Right cardiac atrium (tissue), 5 donors: ENCODE measurements at regions not wholly inside any gene's neighbourhood (a gene's known extent, or its start where the extent isn't known, plus 50 kb on each side); places are given as distances from the start of the nearest gene placed in this dataset.
"Not testable (repeated sequence)": the region's sequence is repeated elsewhere in the genome, so short reads cannot be mapped to it uniquely, and the experiment has no call there.

Source experiments
- ATAC-seq, 2 donors: fragments of 200-7000 bp; cut with Tn5 transposase; one replicate each; pipeline versions ENCODE4 v1.8.0 to v1.9.1; 2020; ENCODE audit warnings: moderate library complexity in 2 of 2, mild to moderate bottlenecking in 1 of 2
- DNase-seq, 3 donors: peaks; one replicate each; pipeline ENCODE4 v3.0.0-alpha.2; 2020
- H3K27ac ChIP-seq: one replicate; pipeline ENCODE4 v1.5.1; 2013; ENCODE audit warnings: mild to moderate bottlenecking, low read length, control low read depth, moderate library complexity
- H3K27me3 ChIP-seq: one replicate; pipeline ENCODE4 v1.6.1; 2013; ENCODE audit not compliant: control insufficient read depth, insufficient read depth
- H3K4me1 ChIP-seq: one replicate; pipeline ENCODE4 v1.6.1; 2013; ENCODE audit warnings: low read length; ENCODE audit not compliant: control insufficient read depth, insufficient read depth
- H3K4me3 ChIP-seq: one replicate; pipeline ENCODE4 v1.5.1; 2013; ENCODE audit warnings: low read length, control low read depth
- H3K9me3 ChIP-seq: one replicate; pipeline ENCODE4 v1.6.1; 2013; ENCODE audit warnings: low read length; ENCODE audit not compliant: control insufficient read depth
- WGBS: extraction: QIAGEN DNeasy Blood & Tissue Kit; methylation state at CpG from one replicate; pipeline ENCODE4 v1.1.7; 2013; 5-methylcytosine and 5-hydroxymethylcytosine counted together
- intact Hi-C, 4 donors: fragments of 100-400 bp; cut with DNase I; formaldehyde crosslinking; loops; one replicate each; pipeline versions ENCODE4 v1.11.0 to v1.14.0; 2022 to 2023
- donor health status: healthy with polysubstance abuse.
- donor health status: DM: no; HTN: yes; CAD: no.
- donor health status: DM: no; HTN: no; CAD: no.
- donor health status: DM: no; HTN: yes; CAD: no; lungs with severe emphysema.
- donor health status: DM: yes; HTN: yes; CAD: no.

- intact Hi-C loops, H3K9me3 ChIP-seq, H3K4me1 ChIP-seq, H3K27ac ChIP-seq, DNase-seq, H3K27me3 ChIP-seq, H3K4me3 ChIP-seq, ATAC-seq: not testable (repeated sequence)
- 23% methylated on average over 2 of the region's 2 CpGs for whole genome bisulfite sequencing
Measured at GRCh38 chr6:57986584-57986983, 669.2 kb downstream of the PRIM2 start.

GRCh38 chr6:57989520-57990080, 672.2 kb downstream of the PRIM2 start:
- 46% methylated on average over 2 of the region's 2 CpGs for WGBS
- DNase-seq, H3K9me3 ChIP-seq, ATAC-seq, H3K27me3 ChIP-seq, H3K27ac ChIP-seq, H3K4me3 ChIP-seq, intact Hi-C loops, H3K4me1 ChIP-seq: not testable (repeated sequence)

- intact Hi-C loops, H3K9me3 ChIP-seq, ATAC-seq, DNase-seq, H3K4me1 ChIP-seq, H3K4me3 ChIP-seq, H3K27me3 ChIP-seq, H3K27ac ChIP-seq: not testable (repeated sequence)
- WGBS = 59% methylated on average over 6 of the region's 6 CpGs
Measured at GRCh38 chr6:57998858-57999619, 681.6 kb downstream of the PRIM2 start.

GRCh38 chr6:58000233-58000632, 682.8 kb downstream of the PRIM2 start:
- WGBS = 74% methylated on average over 5 of the region's 6 CpGs
- intact Hi-C loops, H3K27me3 ChIP-seq: not testable (repeated sequence)

GRCh38 chr6:58003417-58004167, 686.2 kb downstream of the PRIM2 start:
- ATAC-seq, H3K9me3 ChIP-seq, H3K4me3 ChIP-seq, intact Hi-C loops, DNase-seq, H3K4me1 ChIP-seq, H3K27me3 ChIP-seq, H3K27ac ChIP-seq: not testable (repeated sequence)

More at GRCh38 chr6:58000233-58000632, 682.8 kb downstream of the PRIM2 start:
- H3K9me3 ChIP-seq, DNase-seq, ATAC-seq, H3K4me3 ChIP-seq, H3K27ac ChIP-seq, H3K4me1 ChIP-seq: not testable (repeated sequence)

- intact Hi-C loops, H3K9me3 ChIP-seq, ATAC-seq, H3K4me1 ChIP-seq, DNase-seq, H3K4me3 ChIP-seq, H3K27me3 ChIP-seq, H3K27ac ChIP-seq: not testable (repeated sequence)
- WGBS = 69% methylated on average over 4 of the region's 4 CpGs
Measured at GRCh38 chr6:58007334-58008000, 690.0 kb downstream of the PRIM2 start.

- H3K4me1 ChIP-seq, H3K27me3 ChIP-seq, H3K27ac ChIP-seq, H3K4me3 ChIP-seq, intact Hi-C loops, ATAC-seq, H3K9me3 ChIP-seq, DNase-seq: not testable (repeated sequence)
Measured at GRCh38 chr6:58008001-58008335, 690.5 kb downstream of the PRIM2 start.

- H3K9me3 ChIP-seq, DNase-seq, H3K4me1 ChIP-seq, H3K27me3 ChIP-seq, H3K27ac ChIP-seq, H3K4me3 ChIP-seq, intact Hi-C loops: not testable (repeated sequence)
- ATAC-seq = peak in 1 of 2 donors; percentile 40
- WGBS = 60% methylated on average over 7 of the region's 8 CpGs
Measured at GRCh38 chr6:58011954-58012600, 694.6 kb downstream of the PRIM2 start.

- H3K4me1 ChIP-seq, DNase-seq, intact Hi-C loops, H3K27ac ChIP-seq, H3K27me3 ChIP-seq, ATAC-seq, H3K4me3 ChIP-seq, H3K9me3 ChIP-seq: not testable (repeated sequence)
- WGBS = 60% methylated on average over 4 of the region's 4 CpGs
Measured at GRCh38 chr6:58016614-58017013, 699.2 kb downstream of the PRIM2 start.

- H3K4me1 ChIP-seq, H3K27me3 ChIP-seq, H3K9me3 ChIP-seq, intact Hi-C loops, DNase-seq, H3K27ac ChIP-seq, ATAC-seq, H3K4me3 ChIP-seq: not testable (repeated sequence)
- 62% methylated on average over 5 of the region's 5 CpGs for WGBS
Measured at GRCh38 chr6:58028188-58028587, 710.8 kb downstream of the PRIM2 start.
